NOMO-1 (cell line): ENCODE measurements at regions not wholly inside any gene's neighbourhood (a gene's known extent, or its start where the extent isn't known, plus 50 kb on each side); places are given as distances from the start of the nearest gene placed in this dataset.

Experiments
- DNase-seq, 2 experiments: peaks; one replicate each; lab custom pipeline; 2025; ENCODE audit not compliant: unreplicated experiment in 2 of 2; lab: John Stamatoyannopoulos, UW

- no peak for DNase-seq
Measured at GRCh38 chr5:54746777-54747398, 229.3 kb downstream of the SNX18 start.

GRCh38 chr5:54746346-54746745, 228.8 kb downstream of the SNX18 start:
- no peak for DNase-seq

- DNase-seq = no peak
Measured at GRCh38 chr5:54745599-54745998, 228.0 kb downstream of the SNX18 start.

- peak; percentile 48 to 83 for DNase-seq
Measured at GRCh38 chr5:54743997-54744788, 226.6 kb downstream of the SNX18 start.

- DNase-seq = no peak
Measured at GRCh38 chr5:54743581-54743980, 226.0 kb downstream of the SNX18 start.

- DNase-seq = no peak
Measured at GRCh38 chr5:54742417-54742891, 224.9 kb downstream of the SNX18 start.

- no peak for DNase-seq
Measured at GRCh38 chr5:54741711-54742110, 224.2 kb downstream of the SNX18 start.

- DNase-seq = no peak
Measured at GRCh38 chr5:54740141-54740540, 222.6 kb downstream of the SNX18 start.

GRCh38 chr5:54739371-54739770, 221.8 kb downstream of the SNX18 start:
- no peak for DNase-seq

GRCh38 chr5:54738973-54739367, 221.4 kb downstream of the SNX18 start:
- DNase-seq = no peak

- no peak for DNase-seq
Measured at GRCh38 chr5:54738118-54738972, 220.8 kb downstream of the SNX18 start.

GRCh38 chr5:54736003-54736797, 218.6 kb downstream of the SNX18 start:
- DNase-seq = no peak

- DNase-seq = no peak
Measured at GRCh38 chr5:54733101-54733500, 215.5 kb downstream of the SNX18 start.

GRCh38 chr5:54732108-54732507, 214.5 kb downstream of the SNX18 start:
- DNase-seq = no peak

GRCh38 chr5:54728588-54728915, 211.0 kb downstream of the SNX18 start:
- DNase-seq = peak in 1 of 2 experiments; percentile 55

- DNase-seq = peak; percentile 32 to 63
Measured at GRCh38 chr5:54727874-54728587, 210.5 kb downstream of the SNX18 start.

GRCh38 chr5:54725391-54726280, 208.1 kb downstream of the SNX18 start:
- no peak for DNase-seq

- no peak for DNase-seq
Measured at GRCh38 chr5:54722846-54723433, 205.4 kb downstream of the SNX18 start.
